ENCODE measurements at regions not wholly inside any gene's neighbourhood (a gene's known extent, or its start where the extent isn't known, plus 50 kb on each side); places are given as distances from the start of the nearest gene placed in this dataset.

DNA sequence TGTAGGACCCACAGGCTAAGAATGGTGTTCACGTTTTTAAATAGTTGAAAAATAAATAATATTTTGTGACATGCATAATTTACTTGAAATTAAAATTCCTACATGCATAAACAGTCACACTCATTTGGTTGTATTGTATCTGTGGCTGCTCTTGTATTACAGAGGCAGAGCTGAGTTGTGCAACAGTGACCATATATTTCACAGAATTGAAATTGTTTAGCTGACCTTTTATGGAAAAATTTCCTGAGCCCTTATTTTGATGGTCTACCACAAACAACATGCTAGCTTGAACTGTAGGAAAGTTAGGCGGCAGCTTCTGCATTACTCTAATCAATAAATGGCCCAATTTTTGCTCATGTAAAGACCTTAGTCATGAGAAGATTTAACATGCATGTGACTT, 633.4 kb upstream of the AADAT start:
- TF ChIP-seq, protein P1, sequence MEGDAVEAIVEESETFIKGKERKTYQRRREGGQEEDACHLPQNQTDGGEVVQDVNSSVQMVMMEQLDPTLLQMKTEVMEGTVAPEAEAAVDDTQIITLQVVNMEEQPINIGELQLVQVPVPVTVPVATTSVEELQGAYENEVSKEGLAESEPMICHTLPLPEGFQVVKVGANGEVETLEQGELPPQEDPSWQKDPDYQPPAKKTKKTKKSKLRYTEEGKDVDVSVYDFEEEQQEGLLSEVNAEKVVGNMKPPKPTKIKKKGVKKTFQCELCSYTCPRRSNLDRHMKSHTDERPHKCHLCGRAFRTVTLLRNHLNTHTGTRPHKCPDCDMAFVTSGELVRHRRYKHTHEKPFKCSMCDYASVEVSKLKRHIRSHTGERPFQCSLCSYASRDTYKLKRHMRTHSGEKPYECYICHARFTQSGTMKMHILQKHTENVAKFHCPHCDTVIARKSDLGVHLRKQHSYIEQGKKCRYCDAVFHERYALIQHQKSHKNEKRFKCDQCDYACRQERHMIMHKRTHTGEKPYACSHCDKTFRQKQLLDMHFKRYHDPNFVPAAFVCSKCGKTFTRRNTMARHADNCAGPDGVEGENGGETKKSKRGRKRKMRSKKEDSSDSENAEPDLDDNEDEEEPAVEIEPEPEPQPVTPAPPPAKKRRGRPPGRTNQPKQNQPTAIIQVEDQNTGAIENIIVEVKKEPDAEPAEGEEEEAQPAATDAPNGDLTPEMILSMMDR (IDR thresholded peaks at IDR 0.05 in 4 of 5, conservative IDR thresholded peaks at IDR 0.05 in 1 of 5) = no peak
- TF ChIP-seq POLR2A (IDR thresholded peaks at IDR 0.05) = no peak

Measured in gastrocnemius medialis (tissue), 4 donors.